ENCODE measurements at regions not wholly inside any gene's neighbourhood (a gene's known extent, or its start where the extent isn't known, plus 50 kb on each side); places are given as distances from the start of the nearest gene placed in this dataset.
"Not testable (repeated sequence)": the region's sequence is repeated elsewhere in the genome, so short reads cannot be mapped to it uniquely, and the experiment has no call there.

DNA sequence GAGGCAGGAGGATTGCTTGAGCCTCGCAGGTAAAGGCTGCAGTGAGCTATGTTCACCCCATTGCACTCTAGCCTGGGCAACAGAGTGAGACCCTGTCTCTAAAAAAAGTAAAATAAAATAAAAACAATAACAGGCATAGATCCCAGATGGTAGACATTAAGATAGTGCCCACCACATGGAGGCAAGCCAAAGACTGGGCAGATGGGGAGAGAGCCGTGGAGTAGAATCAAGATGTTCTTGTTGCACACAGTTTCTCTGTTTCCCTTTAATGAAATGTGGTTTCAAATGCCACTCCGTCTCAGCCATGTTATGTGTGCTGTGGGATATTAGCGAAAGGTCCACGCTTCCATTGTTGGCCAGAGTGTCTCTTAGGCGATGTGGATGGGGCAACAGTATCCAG is 63.8 kb upstream of the TBL1X start:
- no peak overlapping the region for H3K27ac ChIP-seq
- H4K20me1 ChIP-seq (ENCODE audit: insufficient read depth), result no peaks in the 10 kb centered on the region
- H3K36me3 ChIP-seq (ENCODE audit: insufficient read depth), result no peaks in the 10 kb centered on the region
- TF ChIP-seq, protein P1, sequence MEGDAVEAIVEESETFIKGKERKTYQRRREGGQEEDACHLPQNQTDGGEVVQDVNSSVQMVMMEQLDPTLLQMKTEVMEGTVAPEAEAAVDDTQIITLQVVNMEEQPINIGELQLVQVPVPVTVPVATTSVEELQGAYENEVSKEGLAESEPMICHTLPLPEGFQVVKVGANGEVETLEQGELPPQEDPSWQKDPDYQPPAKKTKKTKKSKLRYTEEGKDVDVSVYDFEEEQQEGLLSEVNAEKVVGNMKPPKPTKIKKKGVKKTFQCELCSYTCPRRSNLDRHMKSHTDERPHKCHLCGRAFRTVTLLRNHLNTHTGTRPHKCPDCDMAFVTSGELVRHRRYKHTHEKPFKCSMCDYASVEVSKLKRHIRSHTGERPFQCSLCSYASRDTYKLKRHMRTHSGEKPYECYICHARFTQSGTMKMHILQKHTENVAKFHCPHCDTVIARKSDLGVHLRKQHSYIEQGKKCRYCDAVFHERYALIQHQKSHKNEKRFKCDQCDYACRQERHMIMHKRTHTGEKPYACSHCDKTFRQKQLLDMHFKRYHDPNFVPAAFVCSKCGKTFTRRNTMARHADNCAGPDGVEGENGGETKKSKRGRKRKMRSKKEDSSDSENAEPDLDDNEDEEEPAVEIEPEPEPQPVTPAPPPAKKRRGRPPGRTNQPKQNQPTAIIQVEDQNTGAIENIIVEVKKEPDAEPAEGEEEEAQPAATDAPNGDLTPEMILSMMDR (conservative IDR thresholded peaks at IDR 0.05; ENCODE audit: low read depth, low read length), result no peak
- H2AFZ ChIP-seq (ENCODE audit: low read depth), result no peak overlapping the region
- H3K9ac ChIP-seq, result no peak overlapping the region
- H3K27me3 ChIP-seq (ENCODE audit: insufficient read depth, low read depth), result no peaks in the 10 kb centered on the region
- no peaks in the 10 kb centered on the region for H3K79me2 ChIP-seq (ENCODE audit: insufficient read depth, low read depth)
- no peak overlapping the region for H3K4me2 ChIP-seq
- no peak overlapping the region for H3K4me3 ChIP-seq (IDR thresholded peaks at IDR 0.05; ENCODE audit: insufficient read depth, low read depth, low read length)
- H3K4me1 ChIP-seq (ENCODE audit: low read depth, poor library complexity, severe bottlenecking), result no peaks in the 10 kb centered on the region

GRCh38 chrX:9403374-9403773 is 61.5 kb upstream of the TBL1X start:
- no peaks in the 10 kb centered on the region for H3K4me1 ChIP-seq (ENCODE audit: low read depth, poor library complexity, severe bottlenecking)
- no peak overlapping the region for H2AFZ ChIP-seq (ENCODE audit: low read depth)
- H3K27ac ChIP-seq, result no peak overlapping the region
- H3K4me2 ChIP-seq, result no peak overlapping the region
- TF ChIP-seq, protein P1 (conservative IDR thresholded peaks at IDR 0.05; ENCODE audit: low read depth, low read length), result no peak
- no peak overlapping the region for H3K4me3 ChIP-seq (IDR thresholded peaks at IDR 0.05; ENCODE audit: insufficient read depth, low read depth, low read length)
- no peaks in the 10 kb centered on the region for H3K27me3 ChIP-seq (ENCODE audit: insufficient read depth, low read depth)
- no peaks in the 10 kb centered on the region for H3K36me3 ChIP-seq (ENCODE audit: insufficient read depth)
- no peaks in the 10 kb centered on the region for H4K20me1 ChIP-seq (ENCODE audit: insufficient read depth)
- no peak overlapping the region for H3K9ac ChIP-seq
- H3K79me2 ChIP-seq (ENCODE audit: insufficient read depth, low read depth), result no peaks in the 10 kb centered on the region

DNA sequence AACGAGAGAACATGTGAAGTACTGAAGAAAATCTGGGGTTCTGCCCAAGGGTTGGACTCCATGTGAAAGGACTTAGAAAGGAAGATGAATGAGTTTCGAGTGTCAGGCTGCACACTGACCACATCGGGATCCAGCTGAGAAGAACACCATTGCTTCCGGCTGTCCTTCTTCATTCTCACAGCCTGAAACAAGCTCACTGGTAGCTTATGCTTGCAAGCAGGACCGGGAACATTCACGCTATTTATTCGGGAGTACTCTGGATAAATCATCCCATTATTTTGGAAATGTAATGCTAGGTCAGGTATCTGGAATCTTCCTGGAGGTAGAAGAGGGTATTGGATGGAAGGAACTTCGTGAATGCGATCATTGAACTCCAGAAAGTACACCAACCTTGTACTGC is 59.2 kb upstream of the TBL1X start:
- H3K4me2 ChIP-seq; H3K9ac ChIP-seq; H2AFZ ChIP-seq (ENCODE audit: low read depth); H3K27me3 ChIP-seq (ENCODE audit: insufficient read depth, low read depth); H3K4me3 ChIP-seq (IDR thresholded peaks at IDR 0.05; ENCODE audit: insufficient read depth, low read depth, low read length); H3K79me2 ChIP-seq (ENCODE audit: insufficient read depth, low read depth); H4K20me1 ChIP-seq (ENCODE audit: insufficient read depth); H3K36me3 ChIP-seq (ENCODE audit: insufficient read depth); H3K4me1 ChIP-seq (ENCODE audit: low read depth, poor library complexity, severe bottlenecking); H3K27ac ChIP-seq: not testable (repeated sequence)

DNA sequence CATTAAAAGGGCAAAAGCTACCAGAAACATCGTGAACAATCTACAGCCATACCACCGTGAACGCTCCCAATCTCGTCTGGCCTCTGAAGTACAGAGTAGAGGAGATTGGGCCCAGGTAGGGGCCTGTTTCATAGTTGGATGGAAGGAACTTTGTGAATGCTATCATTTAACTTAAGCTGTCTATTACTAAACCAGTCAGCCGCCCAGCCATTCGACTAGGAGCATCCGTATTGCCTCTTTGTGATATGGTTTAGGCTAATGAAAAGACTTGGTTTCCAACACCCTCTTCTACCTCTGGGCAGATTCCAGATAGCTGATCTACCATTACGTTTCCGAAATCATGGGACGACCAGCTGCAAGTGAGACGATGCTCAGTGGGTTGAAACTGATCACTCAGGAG is 54.0 kb upstream of the TBL1X start:
- H3K27me3 ChIP-seq (ENCODE audit: insufficient read depth, low read depth); H3K9ac ChIP-seq; H3K79me2 ChIP-seq (ENCODE audit: insufficient read depth, low read depth); H3K4me2 ChIP-seq; H3K4me1 ChIP-seq (ENCODE audit: low read depth, poor library complexity, severe bottlenecking); H4K20me1 ChIP-seq (ENCODE audit: insufficient read depth); H2AFZ ChIP-seq (ENCODE audit: low read depth); H3K36me3 ChIP-seq (ENCODE audit: insufficient read depth); H3K4me3 ChIP-seq (IDR thresholded peaks at IDR 0.05; ENCODE audit: insufficient read depth, low read depth, low read length); H3K27ac ChIP-seq: not testable (repeated sequence)

DNA sequence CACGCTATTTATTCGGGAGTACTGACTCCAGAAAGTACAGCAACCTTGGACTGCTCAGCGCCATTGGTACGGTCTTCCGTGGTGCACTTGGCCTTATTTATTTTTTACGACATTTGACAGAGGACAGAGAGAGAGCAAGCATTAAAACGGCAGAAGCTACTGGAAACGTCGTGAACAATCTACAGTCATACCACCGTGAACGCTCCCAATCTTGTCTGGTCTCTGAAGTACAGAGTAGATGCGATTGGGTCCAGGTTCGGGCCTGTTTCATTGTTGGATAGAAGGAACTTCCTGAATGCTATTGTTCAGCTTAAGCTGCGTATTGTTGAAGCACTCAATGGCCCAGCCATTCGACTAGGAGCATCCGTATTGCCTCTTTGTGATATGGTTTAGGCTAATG is 53.2 kb upstream of the TBL1X start:
- not testable (repeated sequence) for H3K27me3 ChIP-seq (ENCODE audit: insufficient read depth, low read depth); H3K4me3 ChIP-seq (IDR thresholded peaks at IDR 0.05; ENCODE audit: insufficient read depth, low read depth, low read length); H3K27ac ChIP-seq; H2AFZ ChIP-seq (ENCODE audit: low read depth); H4K20me1 ChIP-seq (ENCODE audit: insufficient read depth); H3K9ac ChIP-seq; H3K4me1 ChIP-seq (ENCODE audit: low read depth, poor library complexity, severe bottlenecking); H3K36me3 ChIP-seq (ENCODE audit: insufficient read depth); H3K4me2 ChIP-seq; H3K79me2 ChIP-seq (ENCODE audit: insufficient read depth, low read depth)

DNA sequence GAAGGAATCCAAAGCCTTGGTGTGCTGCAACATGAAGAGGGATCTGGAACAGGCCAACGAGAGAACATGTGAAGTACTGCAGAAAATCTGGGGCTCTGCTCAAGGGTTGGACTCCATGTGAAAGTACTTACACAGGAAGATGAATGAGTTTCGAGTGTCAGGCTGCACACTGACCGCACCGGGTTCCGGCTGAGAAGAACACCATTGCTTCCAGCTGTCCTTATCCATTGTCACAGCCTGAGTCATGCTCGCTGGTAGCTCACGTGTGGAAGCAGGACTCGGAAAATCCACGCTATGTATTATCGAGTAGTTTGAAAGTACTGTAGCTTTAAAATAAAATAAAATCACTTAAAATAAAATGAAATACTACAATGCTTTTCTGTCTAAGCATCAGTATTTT is 50.4 kb upstream of the TBL1X start:
- no peaks in the 10 kb centered on the region for H3K4me1 ChIP-seq (ENCODE audit: low read depth, poor library complexity, severe bottlenecking)
- no peak overlapping the region for H3K4me3 ChIP-seq (IDR thresholded peaks at IDR 0.05; ENCODE audit: insufficient read depth, low read depth, low read length)
- H3K27me3 ChIP-seq (ENCODE audit: insufficient read depth, low read depth), result no peaks in the 10 kb centered on the region
- TF ChIP-seq, protein P1 (conservative IDR thresholded peaks at IDR 0.05; ENCODE audit: low read depth, low read length), result no peak
- no peak overlapping the region for H3K9ac ChIP-seq
- H3K4me2 ChIP-seq, result no peak overlapping the region
- no peak overlapping the region for H2AFZ ChIP-seq (ENCODE audit: low read depth)
- no peaks in the 10 kb centered on the region for H4K20me1 ChIP-seq (ENCODE audit: insufficient read depth)
- no peaks in the 10 kb centered on the region for H3K36me3 ChIP-seq (ENCODE audit: insufficient read depth)
- H3K27ac ChIP-seq, result no peak overlapping the region
- H3K79me2 ChIP-seq (ENCODE audit: insufficient read depth, low read depth), result no peaks in the 10 kb centered on the region
